Islet precursor cell (in vitro differentiated cells): ENCODE measurements at regions not wholly inside any gene's neighbourhood (a gene's known extent, or its start where the extent isn't known, plus 50 kb on each side); places are given as distances from the start of the nearest gene placed in this dataset.
"Not testable (repeated sequence)": the region's sequence is repeated elsewhere in the genome, so short reads cannot be mapped to it uniquely, and the experiment has no call there.

Source experiments
- DNase-seq: peaks from one replicate; pipeline ENCODE4 v3.0.0-alpha.2; 2018

- not testable (repeated sequence) for DNase-seq
Measured at GRCh38 chr2:111511062-111511461, 372.9 kb downstream of the ANAPC1 start.

DNA sequence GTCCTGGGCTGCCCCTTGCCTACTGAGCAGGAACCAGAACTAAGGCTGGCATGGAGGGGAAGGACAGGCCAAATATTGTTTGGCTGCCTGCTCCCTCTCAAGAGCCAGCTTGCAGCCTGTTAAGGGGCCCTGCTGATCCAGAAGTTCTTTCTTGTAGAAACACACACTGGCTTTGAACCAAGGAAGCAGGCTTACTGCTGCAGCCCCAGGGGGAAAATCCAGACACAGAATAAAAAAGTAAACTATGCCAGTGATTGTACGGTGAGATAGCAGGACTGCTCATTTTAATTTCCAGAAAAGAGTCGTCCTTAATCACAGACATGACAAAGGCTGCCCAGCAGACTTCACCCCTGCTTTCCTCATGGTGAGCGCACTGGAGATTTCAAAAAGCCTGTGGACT lies 371.6 kb downstream of the ANAPC1 start:
- not testable (repeated sequence) for DNase-seq

DNA sequence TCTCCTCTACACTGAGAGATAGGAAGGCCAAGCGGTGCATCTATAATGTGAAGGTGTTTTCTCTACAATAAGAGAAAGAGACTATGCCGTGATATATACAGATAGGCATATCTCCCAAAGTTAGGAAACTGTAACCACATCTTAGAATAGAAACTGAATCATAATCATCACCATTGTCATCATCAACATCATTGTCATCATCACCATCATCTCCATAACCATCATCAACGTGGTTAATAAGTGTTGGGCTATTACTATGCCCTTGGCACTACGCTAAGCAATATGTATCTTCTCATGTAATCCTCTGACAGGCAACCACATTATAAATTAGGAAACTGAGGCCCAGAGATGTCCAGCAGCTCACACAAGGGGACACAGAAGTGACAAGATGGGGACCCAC lies 369.9 kb downstream of the ANAPC1 start:
- not testable (repeated sequence) for DNase-seq

DNA sequence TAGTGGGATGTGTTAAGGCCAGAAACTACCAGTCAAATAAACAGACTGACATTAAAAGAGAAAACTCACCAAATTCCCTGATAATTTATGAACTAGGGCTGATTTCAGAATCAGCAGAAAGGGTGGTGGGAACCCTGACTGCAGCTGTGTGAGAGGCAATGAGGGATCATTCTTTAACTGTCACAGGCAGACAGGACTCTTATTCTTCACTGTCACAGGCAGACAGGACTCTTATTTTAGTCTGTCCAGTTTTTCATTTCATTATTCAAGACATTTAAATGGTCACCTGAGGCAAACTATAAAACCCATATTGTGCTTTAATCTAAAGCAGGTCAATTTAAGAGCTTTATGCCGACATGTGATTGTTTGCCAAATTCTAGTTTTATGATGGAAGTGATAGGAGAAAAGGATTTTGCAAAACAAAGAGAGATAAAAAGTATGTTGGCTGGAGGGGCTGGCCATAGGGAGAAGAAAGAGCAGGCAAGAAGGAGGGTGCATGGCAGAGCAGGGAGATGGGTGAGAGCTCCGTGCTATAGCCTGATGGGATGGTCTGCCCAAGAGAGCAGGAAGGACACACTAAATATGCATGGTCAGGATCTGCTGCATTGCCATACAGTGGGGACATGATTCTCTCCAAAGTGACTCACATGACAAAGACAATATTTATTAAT lies 366.8 kb downstream of the ANAPC1 start:
- DNase-seq, result not testable (repeated sequence)

GRCh38 chr2:111517721-111518053 lies 366.3 kb downstream of the ANAPC1 start:
- DNase-seq, result not testable (repeated sequence)

GRCh38 chr2:111519071-111519470 lies 364.9 kb downstream of the ANAPC1 start:
- DNase-seq, result no peak

DNA sequence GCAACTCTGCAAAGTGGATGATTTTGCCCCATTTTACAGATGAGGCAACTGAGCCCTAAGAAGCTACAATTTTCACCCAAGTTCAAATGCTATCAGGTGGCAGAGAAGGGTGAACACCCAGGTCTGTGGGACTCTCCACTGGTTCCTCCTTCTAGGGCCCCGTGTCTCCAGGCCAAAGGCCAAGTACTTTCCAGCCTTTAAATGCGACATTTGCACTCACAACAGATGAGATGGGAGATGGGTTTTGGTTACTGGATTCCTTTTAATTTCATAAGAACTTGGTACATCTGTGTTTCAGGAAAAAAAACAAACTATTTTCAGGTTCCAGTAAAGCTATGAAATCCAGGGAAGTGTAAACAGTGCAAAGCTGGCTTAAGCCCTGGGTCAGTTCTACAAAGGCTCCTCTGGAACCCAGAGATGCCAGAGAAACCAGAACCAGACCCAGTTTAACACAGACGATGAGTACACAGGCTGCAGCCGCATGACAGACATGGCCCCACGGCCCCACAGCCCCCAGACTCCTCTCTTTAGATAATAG lies 361.7 kb downstream of the ANAPC1 start:
- no peak for DNase-seq

DNA sequence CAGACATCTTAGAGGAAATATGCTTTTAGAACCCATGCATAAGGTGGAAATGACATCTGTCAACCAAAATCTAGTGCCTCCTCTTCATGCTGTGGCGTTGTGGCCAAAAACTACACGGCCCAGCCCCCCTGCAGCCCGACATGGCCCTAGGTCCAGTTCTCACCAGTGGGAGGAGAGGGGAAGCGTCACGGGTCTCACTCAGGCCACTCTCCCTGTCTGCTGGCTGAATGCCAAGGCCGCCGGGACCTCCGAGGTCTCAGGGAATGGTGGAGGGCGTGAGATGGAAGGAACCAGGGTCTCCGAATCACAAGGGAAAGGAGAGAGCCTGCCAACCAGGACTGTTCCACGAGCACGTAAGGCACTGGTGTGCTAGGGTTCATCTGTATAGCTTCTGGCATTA lies 361.0 kb downstream of the ANAPC1 start:
- no peak for DNase-seq

DNA sequence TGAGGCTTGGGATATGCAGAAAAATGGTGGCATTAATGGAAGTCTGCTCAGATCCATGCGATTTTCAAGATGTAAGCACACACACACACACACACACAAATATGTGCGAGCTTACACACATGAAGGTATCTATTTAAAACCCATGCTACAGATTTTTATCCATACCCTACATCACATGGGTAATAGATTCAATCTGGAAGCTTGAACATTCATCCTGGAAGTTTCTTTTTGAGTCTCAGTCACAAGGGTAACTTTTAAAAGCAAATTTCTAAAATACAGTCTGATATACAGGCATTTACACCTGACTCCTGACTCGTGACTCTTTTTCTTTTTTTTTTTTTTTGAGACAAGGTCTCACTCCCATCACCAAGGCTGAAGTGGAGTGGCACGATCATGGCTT lies 359.0 kb downstream of the ANAPC1 start:
- DNase-seq, result not testable (repeated sequence)

DNA sequence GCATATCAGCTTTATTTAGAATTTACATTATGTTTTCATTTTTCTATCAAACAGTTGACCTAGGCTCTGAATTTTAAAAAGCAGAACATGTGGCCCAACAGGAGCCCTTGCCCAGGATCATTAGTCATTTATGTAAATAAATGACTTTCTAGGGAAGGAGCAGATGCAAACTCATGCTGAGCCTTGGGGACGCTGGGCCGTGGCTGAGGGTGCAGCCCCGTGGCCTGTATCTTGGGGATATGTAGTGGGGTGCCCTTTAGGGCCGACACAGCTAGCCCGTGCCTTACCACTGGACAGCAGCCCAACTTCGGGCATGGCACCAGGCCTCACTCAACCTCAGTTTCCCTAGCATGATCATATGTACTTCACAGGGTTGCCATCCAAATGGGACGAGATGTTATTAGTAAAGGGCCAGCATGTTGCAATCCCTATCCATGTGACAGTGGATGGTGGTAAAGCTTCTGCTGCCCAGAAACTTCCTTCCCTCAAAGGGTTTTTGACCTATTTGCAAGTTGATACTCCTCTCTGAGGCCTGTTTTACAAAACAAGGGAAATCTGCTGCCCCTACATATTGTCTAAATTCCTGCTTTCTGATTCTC lies 357.9 kb downstream of the ANAPC1 start:
- not testable (repeated sequence) for DNase-seq

GRCh38 chr2:111527707-111528400 lies 356.1 kb downstream of the ANAPC1 start:
- DNase-seq, result not testable (repeated sequence)

DNA sequence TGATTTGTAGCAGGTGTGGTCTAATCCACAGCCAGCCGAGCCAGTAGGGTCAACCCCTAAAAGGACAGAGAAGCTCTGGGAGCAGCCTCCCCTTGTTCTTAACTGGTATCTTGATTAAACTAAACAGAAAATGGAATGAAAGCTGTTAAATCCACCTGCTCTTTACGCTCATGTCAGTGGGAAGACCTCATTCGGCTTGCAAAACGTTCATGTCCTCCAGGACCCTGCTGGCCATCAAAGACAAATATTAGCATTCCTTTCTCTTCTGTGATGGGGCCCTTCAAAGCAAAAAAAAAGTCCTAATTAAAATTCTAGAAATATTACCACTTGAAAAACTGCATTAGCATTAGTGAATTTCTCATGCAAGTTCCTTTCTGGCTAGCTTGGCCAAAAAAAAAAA lies 355.0 kb downstream of the ANAPC1 start:
- DNase-seq, result not testable (repeated sequence)

- DNase-seq, result not testable (repeated sequence)
Measured at GRCh38 chr2:111530239-111530965, 353.6 kb downstream of the ANAPC1 start.

- not testable (repeated sequence) for DNase-seq
Measured at GRCh38 chr2:111532682-111533556, 351.1 kb downstream of the ANAPC1 start.

- not testable (repeated sequence) for DNase-seq
Measured at GRCh38 chr2:111533557-111534247, 350.3 kb downstream of the ANAPC1 start.

DNA sequence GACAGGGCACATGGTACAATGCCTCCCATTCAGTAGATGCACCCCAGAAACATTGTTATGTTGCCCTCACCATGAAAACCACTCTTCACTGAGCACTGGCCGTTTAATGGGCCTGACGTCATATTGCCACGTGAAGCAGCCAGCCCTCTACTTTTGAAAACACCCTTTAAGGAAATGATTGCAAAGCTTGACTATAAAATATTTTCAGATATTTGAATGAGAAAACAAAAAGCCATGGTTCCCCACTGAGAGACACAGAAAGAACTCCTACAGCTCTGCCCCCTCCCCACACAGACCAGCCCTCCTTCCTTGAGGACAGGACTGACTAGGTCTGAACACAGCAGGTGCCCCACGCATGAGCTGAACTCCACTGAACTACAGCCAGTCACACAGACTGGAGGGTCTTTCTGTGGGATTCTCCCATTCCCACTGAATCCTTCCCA lies 349.1 kb downstream of the ANAPC1 start:
- DNase-seq, result no peak

DNA sequence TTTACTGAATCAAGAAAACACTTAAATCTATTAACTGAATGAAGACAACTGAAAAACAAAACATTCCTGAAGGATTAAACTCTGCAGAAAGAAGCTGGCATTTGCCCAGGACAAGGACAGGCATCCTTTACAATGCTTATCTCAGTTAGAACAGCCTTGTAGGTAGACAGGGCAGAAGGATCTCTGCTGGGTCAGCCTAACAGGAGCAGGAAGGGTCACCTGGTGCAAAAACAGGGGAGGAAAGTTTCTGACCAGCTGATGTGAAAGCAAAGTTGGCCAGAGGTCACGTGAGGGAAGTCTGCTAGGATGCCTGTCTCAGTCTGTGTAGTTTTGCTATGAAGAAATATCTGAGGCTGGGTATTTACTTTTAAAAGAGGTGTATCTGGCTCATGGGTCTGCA lies 348.6 kb downstream of the ANAPC1 start:
- DNase-seq, result no peak

DNA sequence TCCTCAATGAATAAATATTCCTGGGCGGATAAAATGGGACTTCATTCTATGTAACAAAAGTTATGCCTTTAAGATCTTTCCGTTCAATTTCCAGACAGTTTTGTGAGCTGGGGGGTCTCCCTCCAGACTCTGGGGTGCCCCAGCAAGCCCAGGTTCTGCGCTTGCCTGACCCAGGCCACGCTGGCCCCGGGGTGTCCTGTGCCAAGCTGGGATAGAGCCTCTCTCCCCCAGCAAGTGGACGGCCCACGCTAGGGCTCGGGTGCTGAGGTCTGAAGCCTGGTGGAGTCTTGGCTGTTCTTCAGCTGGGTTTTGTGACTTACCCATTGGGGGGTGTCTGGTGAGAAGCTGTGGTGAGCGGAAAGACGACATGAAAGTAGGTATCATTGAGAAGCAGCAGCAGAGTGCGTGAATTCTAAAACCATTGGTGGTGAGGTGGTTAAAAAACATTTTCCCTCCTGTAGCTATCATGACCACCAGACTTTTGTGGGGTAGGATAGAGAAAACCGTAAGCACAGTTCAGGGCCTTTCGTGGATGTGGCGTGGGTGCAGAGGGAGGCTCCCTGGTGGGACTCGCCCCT lies 346.8 kb downstream of the ANAPC1 start:
- DNase-seq, result no peak

- DNase-seq, result not testable (repeated sequence)
Measured at GRCh38 chr2:111539991-111540390, 344.0 kb downstream of the ANAPC1 start.

- DNase-seq, result not testable (repeated sequence)
Measured at GRCh38 chr2:111542120-111542774, 341.7 kb downstream of the ANAPC1 start.
